ENCODE measurements at regions not wholly inside any gene's neighbourhood (a gene's known extent, or its start where the extent isn't known, plus 50 kb on each side); places are given as distances from the start of the nearest gene placed in this dataset.

GRCh38 chr2:175620106-175620505 lies 382.0 kb downstream of the LNPK start (continued):
- TF ChIP-seq CHD7 (IDR thresholded peaks at IDR 0.05; ENCODE audit: insufficient replicate concordance, low read length) (no peak), KDM5A (IDR thresholded peaks at IDR 0.05; ENCODE audit: low read length) (no peak), ASH2L (IDR thresholded peaks at IDR 0.05; ENCODE audit: low read length) (no peak), CBX5 (IDR thresholded peaks at IDR 0.05; ENCODE audit: low read depth, low read length) (no peak), MAX (IDR thresholded peaks at IDR 0.05) (no peak), RBBP5 (IDR thresholded peaks at IDR 0.05; ENCODE audit: borderline replicate concordance, low read depth, low read length) (no peak)

All from H1 (cell line).